IMR-90 (cell line): ENCODE measurements at regions not wholly inside any gene's neighbourhood (a gene's known extent, or its start where the extent isn't known, plus 50 kb on each side); places are given as distances from the start of the nearest gene placed in this dataset.

Experiments
- ATAC-seq: fragments of 200-7000 bp; cut with Tn5 transposase; 2 replicates; pipeline ENCODE4 v1.9.1; 2020; ENCODE audit warnings: low read depth, mild to moderate bottlenecking, moderate library complexity
- BruUV-seq: library from RNA; stranded (reverse); fragments of 400-500 nt; replicated peaks from 2 replicates; lab custom pipeline; 2021; lab: Mats Ljungman, UMichigan
- CTCF ChIA-PET: fragments of 300-600 bp; formaldehyde crosslinking; extraction: SDS; loops from one replicate; lab custom pipeline; 2021; ENCODE audit warnings: antibody characterized with exemption; lab: Yijun Ruan, JAX
- POLR2A ChIA-PET: fragments of 300-600 bp; sonication (Branson Sonifier 250); formaldehyde crosslinking; loops from one replicate; lab custom pipeline; 2022; ENCODE audit warnings: antibody characterized with exemption; ENCODE audit not compliant: unreplicated experiment; lab: Charles Lee
- DNase-seq: peaks from one replicate; pipeline ENCODE4 v3.0.0; 2013
- H2AFZ ChIP-seq: replicated peaks from 2 replicates; pipeline ENCODE3; 2013; ENCODE audit warnings: low read length, mild to moderate bottlenecking; ENCODE audit not compliant: poor library complexity
- H2AK5ac ChIP-seq: 2 replicates; pipeline ENCODE4 v1.6.1; 2013; ENCODE audit warnings: low read depth, low read length, inconsistent platforms
- H2AK9ac ChIP-seq: replicated peaks from 2 replicates; pipeline ENCODE3; 2013; ENCODE audit warnings: mild to moderate bottlenecking, low read depth, low read length, moderate library complexity; ENCODE audit not compliant: poor library complexity
- H2BK120ac ChIP-seq: 2 replicates; pipeline ENCODE4 v1.6.1; 2013; ENCODE audit warnings: low read depth, low read length, inconsistent platforms
- H2BK15ac ChIP-seq: 3 replicates; pipeline ENCODE4 v1.6.1; 2013; ENCODE audit warnings: low read depth, low read length, inconsistent platforms
- H2BK20ac ChIP-seq: 2 replicates; pipeline ENCODE4 v1.6.1; 2013; ENCODE audit warnings: low read depth, mild to moderate bottlenecking, inconsistent platforms, low read length, moderate library complexity
- H2BK5ac ChIP-seq: 2 replicates; pipeline ENCODE4 v1.6.1; 2013; ENCODE audit warnings: mild to moderate bottlenecking, low read depth, low read length, inconsistent platforms; ENCODE audit not compliant: poor library complexity, severe bottlenecking
- H3K14ac ChIP-seq: replicated peaks from 2 replicates; pipeline ENCODE4 v1.6.1; 2013; ENCODE audit warnings: low read depth, low read length, inconsistent platforms
- H3K18ac ChIP-seq: 2 replicates; pipeline ENCODE4 v1.6.1; 2013; ENCODE audit warnings: low read depth, low read length, control low read depth
- H3K23ac ChIP-seq: 2 replicates; pipeline ENCODE4 v1.6.1; 2013; ENCODE audit warnings: low read depth, low read length, inconsistent platforms
- H3K27ac ChIP-seq: 2 replicates; pipeline ENCODE4 v1.5.1; 2013; ENCODE audit warnings: mild to moderate bottlenecking, control low read depth, low read length; ENCODE audit not compliant: insufficient read depth
- H3K27me3 ChIP-seq: 2 replicates; pipeline ENCODE4 v1.6.1; 2013; ENCODE audit warnings: low read length; ENCODE audit not compliant: control insufficient read depth, insufficient read depth
- H3K36me3 ChIP-seq: 2 replicates; pipeline ENCODE4 v1.6.1; 2013; ENCODE audit warnings: low read length, mixed read lengths; ENCODE audit not compliant: control insufficient read depth, insufficient read depth
- H3K4ac ChIP-seq: 2 replicates; pipeline ENCODE4 v1.6.1; 2013; ENCODE audit warnings: low read depth, low read length, inconsistent platforms
- H3K4me1 ChIP-seq: 2 replicates; pipeline ENCODE4 v1.6.1; 2013; ENCODE audit warnings: low read length, mixed read lengths; ENCODE audit not compliant: control insufficient read depth, insufficient read depth
- H3K4me2 ChIP-seq: 2 replicates; pipeline ENCODE4 v1.6.1; 2013; ENCODE audit warnings: low read depth, mild to moderate bottlenecking, control low read depth, low read length, moderate library complexity
- H3K4me3 ChIP-seq: 2 replicates; pipeline ENCODE4 v1.5.1; 2013; ENCODE audit warnings: low read depth, mild to moderate bottlenecking, control low read depth, low read length, moderate library complexity; ENCODE audit not compliant: insufficient read depth
- H3K56ac ChIP-seq: 2 replicates; pipeline ENCODE4 v1.6.1; 2013; ENCODE audit warnings: low read length, inconsistent platforms; ENCODE audit not compliant: insufficient read depth; ENCODE audit errors: extremely low read depth
- H3K79me1 ChIP-seq, 2 experiments: 2 replicates each; pipeline ENCODE4 v1.6.1; 2013; ENCODE audit warnings: low read length in 2 of 2, inconsistent platforms in 1 of 2, low read depth in 1 of 2
- H3K9ac ChIP-seq: 2 replicates; pipeline ENCODE4 v1.6.1; 2013; ENCODE audit warnings: low read depth, low read length, control low read depth
- H3K9me1 ChIP-seq: 2 replicates; pipeline ENCODE4 v1.6.1; 2013; ENCODE audit warnings: low read length, inconsistent platforms; ENCODE audit not compliant: insufficient read depth
- H3K9me3 ChIP-seq: 2 replicates; pipeline ENCODE4 v1.6.1; 2013; ENCODE audit warnings: low read length; ENCODE audit not compliant: control insufficient read depth, insufficient read depth
- H4K20me1 ChIP-seq: 2 replicates; pipeline ENCODE4 v1.6.1; 2013; ENCODE audit warnings: low read length, inconsistent platforms; ENCODE audit not compliant: insufficient read depth
- H4K5ac ChIP-seq: 2 replicates; pipeline ENCODE4 v1.6.1; 2013; ENCODE audit warnings: mild to moderate bottlenecking, low read depth, low read length, control low read depth
- H4K8ac ChIP-seq, 2 experiments: 2 replicates each; pipeline ENCODE4 v1.6.1; 2013; ENCODE audit warnings: low read depth in 2 of 2, low read length in 2 of 2, control low read depth in 1 of 2, inconsistent platforms in 1 of 2
- H4K91ac ChIP-seq: 2 replicates; pipeline ENCODE4 v1.6.1; 2013; ENCODE audit warnings: low read depth, low read length, inconsistent platforms; ENCODE audit not compliant: insufficient read depth
- BHLHE40 ChIP-seq: fragments of 150-350 bp; IDR thresholded peaks from 2 replicates; pipeline ENCODE4 v1.6.1; 2016; ENCODE audit warnings: mild to moderate bottlenecking, low read depth, low read length
- CEBPB ChIP-seq: IDR thresholded peaks from 2 replicates; pipeline ENCODE4 v1.6.1; 2012; ENCODE audit warnings: low read depth, low read length, improper control_type of control experiment
- MAFK ChIP-seq: IDR thresholded peaks from 2 replicates; pipeline ENCODE4 v1.6.1; 2012; ENCODE audit warnings: low read depth, low read length, improper control_type of control experiment
- POLR2A ChIP-seq: IDR thresholded peaks from 2 replicates; pipeline ENCODE4 v1.6.1; 2012; ENCODE audit warnings: mild to moderate bottlenecking, low read depth, low read length
- WGBS, 2 experiments: methylation state at CpG; one replicate each; pipeline versions ENCODE4 v1.1.5 to v1.1.7; 2013; ENCODE audit warnings: missing lambda C conversion rate in 2 of 2; ENCODE audit not compliant: insufficient read length in 1 of 2; ENCODE audit errors: extremely low coverage in 2 of 2; 5-methylcytosine and 5-hydroxymethylcytosine counted together
- dilution Hi-C: fragments of 300-500 bp; cut with HindIII; formaldehyde crosslinking; loops from one replicate; pipeline ENCODE4 v1.14.3; 2018; ENCODE audit warnings: low sequenced_read_pairs; ENCODE audit not compliant: unreplicated experiment
- in situ Hi-C: fragments of 300-500 bp; cut with MboI; formaldehyde crosslinking; loops from 3 replicates; pipeline ENCODE4 v1.14.3; 2019; ENCODE audit warnings: low sequenced_read_pairs, inconsistent platforms, mixed read lengths
- intact Hi-C: fragments of 100-400 bp; cut with micrococcal nuclease; formaldehyde crosslinking; loops from 2 replicates; pipeline ENCODE4 v1.10.0; 2022

DNA sequence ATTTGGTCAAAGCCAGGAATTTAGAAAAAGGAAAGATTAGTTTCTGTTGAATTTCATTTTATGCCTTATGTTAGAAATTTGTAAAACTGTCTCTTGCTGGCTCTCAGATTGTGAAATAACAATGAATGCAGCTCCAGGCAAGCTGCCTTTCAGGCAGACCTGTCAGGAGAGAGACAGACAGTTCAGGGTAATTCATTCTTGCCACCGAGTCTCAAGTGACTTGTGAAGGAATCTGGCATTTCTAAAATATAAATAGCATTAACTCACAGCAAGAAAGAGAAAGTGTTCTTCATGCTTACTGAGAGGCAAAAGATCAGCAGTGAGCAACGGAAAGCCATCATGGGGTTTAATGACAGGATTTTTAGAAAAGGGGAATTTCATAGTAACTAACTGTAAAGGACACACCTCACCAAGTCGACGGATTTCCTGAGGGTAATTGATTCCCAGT, 442.3 kb upstream of the AKR1E2 start:
- Histone ChIP-seq H2AFZ (peak overlapping the region; percentile 4), H2BK20ac (peak overlapping the region; percentile 53), H3K18ac (peak overlapping the region; percentile 32), H3K4me2 (peak overlapping the region; percentile 73), H3K23ac (peak overlapping the region; percentile 55; the same call in 1 of the 2 replicates), H2AK9ac (no peak overlapping the region), H2BK120ac (peak overlapping the region; percentile 82), H3K9ac (peak overlapping the region; percentile 34; the same call in 1 of the 2 replicates), H4K20me1 (no peaks in the 10 kb centered on the region), H3K9me3 (no peaks in the 10 kb centered on the region), H2AK5ac (peak overlapping the region; percentile 22; the same call in 1 of the 2 replicates), H3K4ac (peak overlapping the region; percentile 16; the same call in 1 of the 2 replicates), H3K27me3 (no peaks in the 10 kb centered on the region), H3K4me1 (peaks cover 7% of the 10 kb centered on the region), H2BK5ac (peak overlapping the region; percentile 82), H3K9me1 (no peaks in the 10 kb centered on the region; the same call in 1 of the 2 replicates), H2BK15ac (0 out of 3 replicates have a peak overlapping the region, but pooled peaks have one; percentile 27), H3K4me3 (peak overlapping the region; percentile 18; the same call in 1 of the 2 replicates), H3K79me1 (no peaks in the 10 kb centered on the region), H3K27ac (peak overlapping the region; percentile 73; the same call in 1 of the 2 replicates), H3K36me3 (no peaks in the 10 kb centered on the region), H4K5ac (no peak overlapping the region), H4K91ac (no peak overlapping the region), H3K56ac (peak overlapping the region; percentile 12; the same call in 1 of the 2 replicates), H3K14ac (peak overlapping the region; percentile 80; the same call in 1 of the 2 replicates), H4K8ac (peak overlapping the region; percentile 2 to 60; a peak in 3 of 4 replicates)
- DNase-seq = peak; percentile 16
- peak; percentile 47 for ATAC-seq
- TF ChIP-seq CEBPB (peak; percentile 79), POLR2A (no peak), MAFK (no peak), BHLHE40 (no peak)
- dilution Hi-C loops = no loop called here
- in situ Hi-C loops = no loop called here
- no CpG with 5 or more reads among the region's 4 CpGs for WGBS, 2 experiments
- ChIA-PET POLR2A (no interaction called here), CTCF (no interaction called here)
- intact Hi-C loops = no loop called here
- BruUV-seq = no TSS peak
